B cell (primary cell): ENCODE measurements at regions not wholly inside any gene's neighbourhood (a gene's known extent, or its start where the extent isn't known, plus 50 kb on each side); places are given as distances from the start of the nearest gene placed in this dataset.

Experiments used
- EZH2 ChIP-seq: IDR thresholded peaks from 2 replicates; pipeline ENCODE4 v1.6.1; 2012; ENCODE audit warnings: borderline replicate concordance, low read depth, mild to moderate bottlenecking, moderate library complexity, low read length; ENCODE audit not compliant: insufficient read depth, poor library complexity, severe bottlenecking
- TF ChIP-seq, protein P1 (sequence below): fragments of 200-600 bp; IDR thresholded peaks from one replicate; pipeline ENCODE4 v1.8.0; 2022; ENCODE audit warnings: antibody characterized with exemption, mild to moderate bottlenecking

DNA sequence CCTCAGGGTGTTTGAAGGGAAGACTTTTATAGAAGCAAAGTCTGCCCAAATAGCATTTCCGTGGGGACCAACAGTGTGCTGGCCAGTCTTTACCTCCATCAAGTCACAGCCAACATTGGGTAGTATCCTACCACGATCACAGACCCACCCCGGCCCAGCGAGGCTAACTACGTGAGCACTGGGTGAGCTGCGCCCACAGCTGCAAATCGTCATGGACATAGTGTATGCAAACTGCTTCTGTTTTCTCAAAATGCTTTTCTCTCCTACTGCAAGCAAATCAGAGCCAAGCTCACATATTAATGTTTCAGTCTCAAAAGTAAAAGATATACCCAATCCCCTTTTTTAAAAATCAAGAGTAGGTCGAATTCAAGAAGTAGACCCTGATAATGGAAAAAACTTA is 592.8 kb upstream of the CDH4 start:
- TF ChIP-seq, protein P1, sequence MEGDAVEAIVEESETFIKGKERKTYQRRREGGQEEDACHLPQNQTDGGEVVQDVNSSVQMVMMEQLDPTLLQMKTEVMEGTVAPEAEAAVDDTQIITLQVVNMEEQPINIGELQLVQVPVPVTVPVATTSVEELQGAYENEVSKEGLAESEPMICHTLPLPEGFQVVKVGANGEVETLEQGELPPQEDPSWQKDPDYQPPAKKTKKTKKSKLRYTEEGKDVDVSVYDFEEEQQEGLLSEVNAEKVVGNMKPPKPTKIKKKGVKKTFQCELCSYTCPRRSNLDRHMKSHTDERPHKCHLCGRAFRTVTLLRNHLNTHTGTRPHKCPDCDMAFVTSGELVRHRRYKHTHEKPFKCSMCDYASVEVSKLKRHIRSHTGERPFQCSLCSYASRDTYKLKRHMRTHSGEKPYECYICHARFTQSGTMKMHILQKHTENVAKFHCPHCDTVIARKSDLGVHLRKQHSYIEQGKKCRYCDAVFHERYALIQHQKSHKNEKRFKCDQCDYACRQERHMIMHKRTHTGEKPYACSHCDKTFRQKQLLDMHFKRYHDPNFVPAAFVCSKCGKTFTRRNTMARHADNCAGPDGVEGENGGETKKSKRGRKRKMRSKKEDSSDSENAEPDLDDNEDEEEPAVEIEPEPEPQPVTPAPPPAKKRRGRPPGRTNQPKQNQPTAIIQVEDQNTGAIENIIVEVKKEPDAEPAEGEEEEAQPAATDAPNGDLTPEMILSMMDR = no peak
- TF ChIP-seq EZH2 = no peak
